Astrocyte of the hippocampus (primary cell): ENCODE measurements at regions not wholly inside any gene's neighbourhood (a gene's known extent, or its start where the extent isn't known, plus 50 kb on each side); places are given as distances from the start of the nearest gene placed in this dataset.
"Not testable (repeated sequence)": the region's sequence is repeated elsewhere in the genome, so short reads cannot be mapped to it uniquely, and the experiment has no call there.

Experiments used
- DNase-seq: peaks from one replicate; pipeline ENCODE4 v3.0.0; 2011; ENCODE audit warnings: low read depth, low spot score

DNA sequence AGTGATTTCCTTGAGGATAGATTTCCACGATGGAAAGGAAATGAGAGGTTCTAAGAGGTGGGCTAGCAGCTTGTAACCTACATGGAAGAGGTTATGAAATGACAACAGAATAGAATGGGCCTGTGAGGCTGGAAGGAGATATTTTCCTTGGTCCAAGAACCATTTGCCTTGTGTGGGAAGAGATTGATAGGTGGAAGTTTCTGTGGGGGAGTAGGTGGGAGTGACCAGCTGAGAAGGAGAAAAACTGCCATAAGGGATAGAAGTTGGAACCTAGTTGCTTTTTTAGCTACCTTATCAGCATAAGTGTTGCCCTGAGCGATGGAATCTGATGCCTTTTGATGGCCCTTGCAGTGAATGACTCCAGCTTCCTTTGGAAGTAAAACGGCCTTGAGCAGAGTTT is 60.4 kb upstream of the NAA35 start:
- not testable (repeated sequence) for DNase-seq

DNA sequence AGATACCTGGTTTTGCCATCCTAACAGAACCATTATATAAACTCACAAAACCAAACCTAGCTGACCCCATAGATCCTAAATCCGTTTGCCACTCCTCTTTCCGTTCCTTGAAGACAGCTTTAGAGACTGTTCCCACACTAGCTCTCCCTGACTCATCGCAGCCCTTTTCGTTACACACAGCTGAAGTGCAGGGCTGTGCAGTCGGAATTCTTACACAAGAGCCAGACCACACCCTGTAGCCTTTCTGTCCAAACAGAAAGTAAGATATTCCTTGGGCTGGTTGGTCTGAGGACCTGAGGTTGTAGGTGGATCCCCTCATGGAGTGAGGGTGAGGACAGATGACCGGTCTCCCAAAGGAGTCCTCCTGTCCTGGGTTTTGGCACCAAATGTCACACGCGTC is 56.7 kb upstream of the NAA35 start:
- DNase-seq, result no peak

GRCh38 chr9:85890962-85891361 is 50.0 kb upstream of the NAA35 start:
- DNase-seq, result no peak
